IPS-NIHi7 (cell line): ENCODE measurements at regions not wholly inside any gene's neighbourhood (a gene's known extent, or its start where the extent isn't known, plus 50 kb on each side); places are given as distances from the start of the nearest gene placed in this dataset.

Experiments used
- DNase-seq: peaks from one replicate; pipeline ENCODE4 v3.0.0; 2012; ENCODE audit warnings: mixed read lengths; ENCODE audit errors: extremely low spot score

- DNase-seq, result no peak
Measured at GRCh38 chr7:80991654-80992053, 72.8 kb upstream of the SEMA3C start.

DNA sequence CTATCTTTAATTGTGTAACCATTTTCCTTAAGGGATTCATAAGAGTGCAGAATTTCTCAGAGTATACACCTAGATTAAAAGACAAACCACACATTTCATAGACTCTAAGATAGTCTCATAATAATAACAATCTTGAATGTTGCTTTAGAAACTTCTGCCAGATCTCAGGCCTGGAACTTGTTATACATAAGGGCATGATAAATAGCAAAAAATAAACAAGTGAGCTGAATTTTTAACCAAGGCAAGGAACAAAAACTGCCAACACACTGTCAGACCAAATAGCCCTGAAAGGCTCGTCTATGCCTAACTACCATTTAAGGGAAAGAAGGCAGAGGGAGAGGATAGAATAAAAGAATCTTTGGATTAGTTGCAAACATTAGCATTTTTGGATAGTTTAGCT lies 65.8 kb upstream of the SEMA3C start:
- DNase-seq, result no peak

- no peak for DNase-seq
Measured at GRCh38 chr7:80981405-80981804, 62.6 kb upstream of the SEMA3C start.

- DNase-seq, result no peak
Measured at GRCh38 chr7:80977751-80978150, 58.9 kb upstream of the SEMA3C start.

DNA sequence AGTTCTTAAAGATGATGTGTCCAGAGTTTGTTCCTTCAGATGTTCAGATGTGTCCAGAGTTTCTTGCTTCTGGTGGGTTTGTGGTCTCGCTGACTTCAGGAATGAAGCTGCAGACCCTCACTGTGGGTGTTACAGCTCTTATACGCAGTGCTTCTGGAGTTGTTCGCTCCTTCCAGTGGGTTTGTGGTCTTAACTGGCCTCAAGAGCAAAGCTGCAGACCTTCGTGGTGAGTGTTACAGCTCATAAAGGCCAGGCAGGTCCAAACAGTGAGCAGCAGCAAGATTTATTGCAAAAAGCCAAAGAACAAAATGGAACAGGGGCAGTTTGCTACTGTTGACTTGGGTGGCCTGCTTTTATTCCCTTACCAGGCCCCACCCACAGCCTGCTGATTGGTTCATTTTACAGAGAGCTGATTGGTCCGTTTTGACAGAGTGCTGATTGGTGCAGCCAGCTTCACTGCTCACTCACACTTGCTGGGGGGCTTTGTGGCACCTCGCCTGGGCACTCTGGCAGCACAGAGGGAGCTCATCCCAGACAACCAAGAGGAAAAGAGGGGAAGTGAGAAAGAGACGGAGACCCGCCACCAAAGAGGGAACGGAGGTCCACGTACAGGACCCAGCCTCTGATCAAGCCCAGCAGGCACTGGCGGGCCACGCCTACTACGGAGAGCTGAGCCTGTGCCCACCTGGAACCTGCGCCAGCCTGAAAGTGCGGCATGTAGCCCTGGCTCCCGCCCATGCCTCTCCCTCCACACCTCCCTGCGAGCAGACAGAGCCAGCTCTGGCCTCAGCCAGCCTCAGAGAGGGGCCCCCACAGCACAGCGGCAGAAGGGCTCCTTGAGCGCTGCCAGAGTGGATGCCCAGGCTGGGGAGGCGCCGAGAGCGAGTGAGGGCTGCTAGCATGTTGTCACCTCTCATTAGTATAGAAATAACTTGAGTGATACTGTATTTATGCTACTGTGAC lies 55.8 kb upstream of the SEMA3C start:
- no peak for DNase-seq

GRCh38 chr7:80971225-80971624 lies 52.4 kb upstream of the SEMA3C start:
- DNase-seq, result no peak
